HG02798 (cell line): ENCODE measurements at regions not wholly inside any gene's neighbourhood (a gene's known extent, or its start where the extent isn't known, plus 50 kb on each side); places are given as distances from the start of the nearest gene placed in this dataset.
"Not testable (repeated sequence)": the region's sequence is repeated elsewhere in the genome, so short reads cannot be mapped to it uniquely, and the experiment has no call there.

Experiments used
- ATAC-seq: cut with Tn5 transposase; IDR thresholded peaks from one replicate; pipeline ENCODE4 v1.9.1; 2021; ENCODE audit warnings: mild to moderate bottlenecking; ENCODE audit not compliant: unreplicated experiment, poor library complexity

- ATAC-seq: no peak
These were observed 2086.1 kb upstream of the PCDH20 start for GRCh38 chr13:63501702-63502101.

- no peak for ATAC-seq
These were observed 2082.0 kb upstream of the PCDH20 start for GRCh38 chr13:63497601-63498000.

GRCh38 chr13:63492604-63493003 is 2077.0 kb upstream of the PCDH20 start:
- ATAC-seq: no peak

- no peak for ATAC-seq
These were observed 2074.5 kb upstream of the PCDH20 start for GRCh38 chr13:63490149-63490548.

GRCh38 chr13:63481334-63481733 is 2065.7 kb upstream of the PCDH20 start:
- ATAC-seq: no peak

- ATAC-seq: no peak
These were observed 2057.1 kb upstream of the PCDH20 start for GRCh38 chr13:63472711-63473110.

GRCh38 chr13:63463782-63464610 is 2048.3 kb upstream of the PCDH20 start:
- ATAC-seq: peak; percentile 93

- no peak for ATAC-seq
These were observed 2044.9 kb upstream of the PCDH20 start for GRCh38 chr13:63460462-63461090.

- no peak for ATAC-seq
These were observed 2041.5 kb upstream of the PCDH20 start for GRCh38 chr13:63457186-63457585.

- no peak for ATAC-seq
These were observed 2040.3 kb upstream of the PCDH20 start for GRCh38 chr13:63455938-63456337.

GRCh38 chr13:63449550-63449949 is 2033.9 kb upstream of the PCDH20 start:
- no peak for ATAC-seq

GRCh38 chr13:63448692-63449091 is 2033.0 kb upstream of the PCDH20 start:
- ATAC-seq: no peak

GRCh38 chr13:63446329-63446728 is 2030.7 kb upstream of the PCDH20 start:
- no peak for ATAC-seq

GRCh38 chr13:63444225-63444624 is 2028.6 kb upstream of the PCDH20 start:
- ATAC-seq: not testable (repeated sequence)

- ATAC-seq: no peak
These were observed 2023.3 kb upstream of the PCDH20 start for GRCh38 chr13:63438951-63439350.

- no peak for ATAC-seq
These were observed 2020.6 kb upstream of the PCDH20 start for GRCh38 chr13:63436325-63436668.

GRCh38 chr13:63435667-63436324 is 2020.1 kb upstream of the PCDH20 start:
- no peak for ATAC-seq

GRCh38 chr13:63433546-63434150 is 2018.0 kb upstream of the PCDH20 start:
- no peak for ATAC-seq

GRCh38 chr13:63427170-63427569 is 2011.5 kb upstream of the PCDH20 start:
- ATAC-seq: no peak

GRCh38 chr13:63425131-63425530 is 2009.5 kb upstream of the PCDH20 start:
- no peak for ATAC-seq

- ATAC-seq: no peak
These were observed 2005.5 kb upstream of the PCDH20 start for GRCh38 chr13:63421123-63421522.
